ENCODE measurements at regions not wholly inside any gene's neighbourhood (a gene's known extent, or its start where the extent isn't known, plus 50 kb on each side); places are given as distances from the start of the nearest gene placed in this dataset.

DNA sequence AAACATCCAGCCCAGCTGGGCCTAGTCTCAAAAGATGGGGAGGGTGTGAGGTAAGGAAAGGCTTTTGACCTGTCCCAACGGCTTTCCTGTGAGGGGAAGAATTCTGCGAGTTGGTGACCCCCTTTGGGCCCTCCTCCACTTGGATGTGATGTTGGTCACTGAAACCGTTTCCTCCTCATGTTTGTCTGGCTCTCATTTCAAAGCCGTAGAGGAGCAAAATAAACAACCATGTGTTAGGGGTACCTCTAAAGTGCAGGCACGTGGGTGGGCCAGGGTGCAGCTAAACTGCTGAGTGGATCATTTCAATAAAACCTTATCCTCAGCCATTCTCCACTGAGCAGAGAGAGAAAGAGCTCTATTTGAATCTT lies 84.3 kb upstream of the MELK start:
- CTCF ChIA-PET = interaction anchor here (0.6 to 0.7 kb wide), 2 partner anchors 81 to 92 kb away, joined by 3 to 5 read pairs; no protein-coding TSS in a partner anchor

DNA sequence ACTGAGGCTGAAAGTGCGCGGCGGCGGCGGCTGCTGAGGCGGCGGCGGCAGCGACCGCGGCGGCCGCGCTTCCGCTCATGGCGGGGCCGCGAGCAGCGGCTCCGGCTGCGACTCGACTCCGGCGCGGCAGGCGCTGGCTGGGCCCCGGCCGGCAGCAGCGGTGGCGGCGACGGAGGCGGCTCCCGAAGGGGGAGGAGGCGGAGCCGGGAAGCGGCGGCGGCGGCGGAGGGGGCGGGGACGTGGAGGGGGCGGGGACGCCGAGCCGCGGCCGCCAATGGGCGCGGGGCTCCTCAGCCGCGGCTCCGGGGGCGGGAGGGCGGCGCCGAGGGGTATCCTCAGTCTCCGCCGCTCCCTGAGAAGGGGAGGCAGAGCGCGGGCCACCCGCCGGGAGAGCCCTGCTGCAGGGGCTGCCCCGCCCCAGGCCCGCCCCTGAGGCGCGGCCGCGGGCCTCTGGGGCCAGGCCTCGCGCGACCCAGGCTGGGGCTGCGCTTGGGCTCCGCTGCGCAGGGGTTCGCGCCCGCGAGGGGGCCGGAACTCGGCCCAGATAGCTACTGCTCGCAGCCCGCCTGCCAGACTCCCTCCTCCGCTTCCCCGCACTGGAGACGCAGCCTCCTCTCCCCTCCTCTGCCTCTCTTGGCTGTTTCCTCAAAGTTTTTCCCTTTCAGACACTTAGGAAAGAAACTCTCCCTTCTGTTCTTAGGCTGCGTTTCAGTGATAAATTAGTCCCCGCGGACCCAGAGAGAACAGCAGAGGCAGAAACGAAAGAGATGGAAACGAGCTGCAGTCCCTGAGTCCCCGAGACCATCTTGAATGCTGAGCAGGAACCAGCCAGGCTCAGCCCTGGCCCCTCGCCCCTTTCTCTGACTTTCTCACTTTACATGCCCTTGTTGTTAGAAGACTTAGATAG lies 85.0 kb upstream of the MELK start:
- ChIA-PET RAD21 (ENCODE audit: low non-redundant PET in 1 of 2, low total read pairs in 2 of 2, uncharacterized antibody in 2 of 2, unreplicated experiment in 2 of 2) (no interaction called here), POLR2A (interaction anchor here (1.2 kb wide), 2 partner anchors 16 to 97 kb away, joined by 3 read pairs; no protein-coding TSS in a partner anchor), CTCF (interaction anchor here (0.6 to 0.7 kb wide), 2 partner anchors 81 to 93 kb away, joined by 3 to 5 read pairs; no protein-coding TSS in a partner anchor)
- H4K20me1 ChIP-seq (ENCODE audit: insufficient read depth) = peaks cover 4% of the 10 kb centered on the region; the same call in 1 of the 2 replicates
- DNase-seq (ENCODE audit: low read depth, low spot score) = peak; percentile 73
- peak; percentile 96 for ATAC-seq
- H3K4me1 ChIP-seq (ENCODE audit: control insufficient read depth in 1 of 2, insufficient read depth in 2 of 2, low read length in 2 of 2) = peaks cover 11 to 24% of the 10 kb centered on the region in 2 experiments; a peak in 3 of 4 replicates
- no peaks in the 10 kb centered on the region for H3K27me3 ChIP-seq (ENCODE audit: insufficient read depth, low read length)
- H2AFZ ChIP-seq (ENCODE audit: low read depth, low read length, poor library complexity, severe bottlenecking) = peak overlapping the region; percentile 24
- H3K4me2 ChIP-seq (ENCODE audit: low read length) = peak overlapping the region; percentile 81
- H3K27ac ChIP-seq (ENCODE audit: low read depth, low read length) = peak overlapping the region; percentile 59
- peak overlapping the region; percentile 63 to 81 for H3K4me3 ChIP-seq (replicated peaks in 1 of 2; ENCODE audit: low read depth in 1 of 2, low read length in 2 of 2)
- H3K9me3 ChIP-seq (ENCODE audit: control insufficient read depth in 1 of 2, insufficient read depth in 1 of 2, low read depth in 1 of 2, low read length in 2 of 2) = no peaks in the 10 kb centered on the region
- H3K79me2 ChIP-seq (ENCODE audit: insufficient read depth, low read length) = peaks cover 32% of the 10 kb centered on the region
- no peaks in the 10 kb centered on the region for H3K36me3 ChIP-seq (ENCODE audit: control insufficient read depth in 1 of 2, insufficient read depth in 2 of 2, low read length in 2 of 2)
- TSS peak; percentile 94 for BruUV-seq (replicated peaks)
- peak overlapping the region; percentile 62 for H3K9ac ChIP-seq (ENCODE audit: low read length)
- H3K9me2 ChIP-seq (ENCODE audit: insufficient read depth) = no peaks in the 10 kb centered on the region
- intact Hi-C loops (cut with micrococcal nuclease) = loop anchor here (5.0 kb wide), 1 partner anchor 70 kb away; no protein-coding TSS in a partner anchor
- TF ChIP-seq TCF7L2 (IDR thresholded peaks at IDR 0.05; ENCODE audit: borderline replicate concordance, extremely low read depth, insufficient read depth, insufficient read length) (no peak), EZH2phosphoT487 (IDR thresholded peaks at IDR 0.05; ENCODE audit: borderline replicate concordance) (no peak), POLR2AphosphoS5 (IDR thresholded peaks at IDR 0.05; ENCODE audit: low read depth, low read length) (peak; percentile 89), ZNF274 (IDR thresholded peaks at IDR 0.05; ENCODE audit: low read depth, low read length) (no peak), RAD21 (IDR thresholded peaks at IDR 0.05; ENCODE audit: low read depth) (no peak)
- TF ChIP-seq, protein P1, sequence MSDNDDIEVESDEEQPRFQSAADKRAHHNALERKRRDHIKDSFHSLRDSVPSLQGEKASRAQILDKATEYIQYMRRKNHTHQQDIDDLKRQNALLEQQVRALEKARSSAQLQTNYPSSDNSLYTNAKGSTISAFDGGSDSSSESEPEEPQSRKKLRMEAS (IDR thresholded peaks at IDR 0.05) = no peak
- TF ChIP-seq, protein P2, sequence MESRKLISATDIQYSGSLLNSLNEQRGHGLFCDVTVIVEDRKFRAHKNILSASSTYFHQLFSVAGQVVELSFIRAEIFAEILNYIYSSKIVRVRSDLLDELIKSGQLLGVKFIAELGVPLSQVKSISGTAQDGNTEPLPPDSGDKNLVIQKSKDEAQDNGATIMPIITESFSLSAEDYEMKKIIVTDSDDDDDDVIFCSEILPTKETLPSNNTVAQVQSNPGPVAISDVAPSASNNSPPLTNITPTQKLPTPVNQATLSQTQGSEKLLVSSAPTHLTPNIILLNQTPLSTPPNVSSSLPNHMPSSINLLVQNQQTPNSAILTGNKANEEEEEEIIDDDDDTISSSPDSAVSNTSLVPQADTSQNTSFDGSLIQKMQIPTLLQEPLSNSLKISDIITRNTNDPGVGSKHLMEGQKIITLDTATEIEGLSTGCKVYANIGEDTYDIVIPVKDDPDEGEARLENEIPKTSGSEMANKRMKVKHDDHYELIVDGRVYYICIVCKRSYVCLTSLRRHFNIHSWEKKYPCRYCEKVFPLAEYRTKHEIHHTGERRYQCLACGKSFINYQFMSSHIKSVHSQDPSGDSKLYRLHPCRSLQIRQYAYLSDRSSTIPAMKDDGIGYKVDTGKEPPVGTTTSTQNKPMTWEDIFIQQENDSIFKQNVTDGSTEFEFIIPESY (IDR thresholded peaks at IDR 0.05; ENCODE audit: extremely low read depth, insufficient replicate concordance, low read length) = peak; percentile 87
- TF ChIP-seq, protein P3, sequence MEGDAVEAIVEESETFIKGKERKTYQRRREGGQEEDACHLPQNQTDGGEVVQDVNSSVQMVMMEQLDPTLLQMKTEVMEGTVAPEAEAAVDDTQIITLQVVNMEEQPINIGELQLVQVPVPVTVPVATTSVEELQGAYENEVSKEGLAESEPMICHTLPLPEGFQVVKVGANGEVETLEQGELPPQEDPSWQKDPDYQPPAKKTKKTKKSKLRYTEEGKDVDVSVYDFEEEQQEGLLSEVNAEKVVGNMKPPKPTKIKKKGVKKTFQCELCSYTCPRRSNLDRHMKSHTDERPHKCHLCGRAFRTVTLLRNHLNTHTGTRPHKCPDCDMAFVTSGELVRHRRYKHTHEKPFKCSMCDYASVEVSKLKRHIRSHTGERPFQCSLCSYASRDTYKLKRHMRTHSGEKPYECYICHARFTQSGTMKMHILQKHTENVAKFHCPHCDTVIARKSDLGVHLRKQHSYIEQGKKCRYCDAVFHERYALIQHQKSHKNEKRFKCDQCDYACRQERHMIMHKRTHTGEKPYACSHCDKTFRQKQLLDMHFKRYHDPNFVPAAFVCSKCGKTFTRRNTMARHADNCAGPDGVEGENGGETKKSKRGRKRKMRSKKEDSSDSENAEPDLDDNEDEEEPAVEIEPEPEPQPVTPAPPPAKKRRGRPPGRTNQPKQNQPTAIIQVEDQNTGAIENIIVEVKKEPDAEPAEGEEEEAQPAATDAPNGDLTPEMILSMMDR (IDR thresholded peaks at IDR 0.05 in 2 of 3, conservative IDR thresholded peaks at IDR 0.05 in 1 of 3; ENCODE audit: borderline replicate concordance in 1 of 3, insufficient read depth in 1 of 3, low read depth in 2 of 3, low read length in 2 of 3) = no peak

More for the DNA sequence above, 84.3 kb upstream of the MELK start:
- no peaks in the 10 kb centered on the region for H3K9me3 ChIP-seq (ENCODE audit: control insufficient read depth in 1 of 2, insufficient read depth in 1 of 2, low read depth in 1 of 2, low read length in 2 of 2)
- TF ChIP-seq SP1 (IDR thresholded peaks at IDR 0.05; ENCODE audit: low read depth) (no peak), TCF7L2 (IDR thresholded peaks at IDR 0.05; ENCODE audit: borderline replicate concordance, extremely low read depth, insufficient read depth, insufficient read length) (no peak), ZFX (IDR thresholded peaks at IDR 0.05) (no peak), SRF (IDR thresholded peaks at IDR 0.05; ENCODE audit: low read depth) (no peak), EZH2 (IDR thresholded peaks at IDR 0.05) (no peak), CEBPB (IDR thresholded peaks at IDR 0.05; ENCODE audit: low read depth) (no peak), JUND (IDR thresholded peaks at IDR 0.05) (no peak), POLR2AphosphoS5 (IDR thresholded peaks at IDR 0.05; ENCODE audit: low read depth, low read length) (no peak), RAD21 (IDR thresholded peaks at IDR 0.05; ENCODE audit: low read depth) (no peak), YY1 (IDR thresholded peaks at IDR 0.05; ENCODE audit: extremely low read depth, insufficient replicate concordance, low read depth, low read length) (no peak)
- ATAC-seq (no peak), DNase-seq (ENCODE audit: low read depth, low spot score) (no peak)
- no peaks in the 10 kb centered on the region for H3K27me3 ChIP-seq (ENCODE audit: insufficient read depth, low read length)
- peak overlapping the region; percentile 81 for H3K4me2 ChIP-seq (ENCODE audit: low read length)
- H3K9ac ChIP-seq (ENCODE audit: low read length) = peak overlapping the region; percentile 62
- no TSS peak for BruUV-seq (replicated peaks)
- H4K20me1 ChIP-seq (ENCODE audit: insufficient read depth) = peaks cover 4% of the 10 kb centered on the region; the same call in 1 of the 2 replicates
- peak overlapping the region; percentile 53 for H3K27ac ChIP-seq (ENCODE audit: low read depth, low read length)
- intact Hi-C loops (cut with micrococcal nuclease) = loop anchor here (5.0 kb wide), 1 partner anchor 69 kb away; no protein-coding TSS in a partner anchor
- POLR2A ChIA-PET = interaction anchor here (1.2 kb wide), 2 partner anchors 16 to 97 kb away, joined by 3 read pairs; no protein-coding TSS in a partner anchor
- H2AFZ ChIP-seq (ENCODE audit: low read depth, low read length, poor library complexity, severe bottlenecking) = peak overlapping the region; percentile 24
- peaks cover 29% of the 10 kb centered on the region for H3K79me2 ChIP-seq (ENCODE audit: insufficient read depth, low read length)
- peak overlapping the region; percentile 54 to 63 for H3K4me3 ChIP-seq (replicated peaks in 1 of 2; ENCODE audit: low read depth in 1 of 2, low read length in 2 of 2)
- no peaks in the 10 kb centered on the region for H3K36me3 ChIP-seq (ENCODE audit: control insufficient read depth in 1 of 2, insufficient read depth in 2 of 2, low read length in 2 of 2)
- peaks cover 11 to 24% of the 10 kb centered on the region in 2 experiments; a peak in 3 of 4 replicates for H3K4me1 ChIP-seq (ENCODE audit: control insufficient read depth in 1 of 2, insufficient read depth in 2 of 2, low read length in 2 of 2)
- no peaks in the 10 kb centered on the region for H3K9me2 ChIP-seq (ENCODE audit: insufficient read depth)
- RAD21 ChIA-PET (ENCODE audit: low non-redundant PET in 1 of 2, low total read pairs in 2 of 2, uncharacterized antibody in 2 of 2, unreplicated experiment in 2 of 2) = no interaction called here

Data from HCT116 (cell line).